GM21723 (cell line): ENCODE measurements at regions not wholly inside any gene's neighbourhood (a gene's known extent, or its start where the extent isn't known, plus 50 kb on each side); places are given as distances from the start of the nearest gene placed in this dataset.
"Not testable (repeated sequence)": the region's sequence is repeated elsewhere in the genome, so short reads cannot be mapped to it uniquely, and the experiment has no call there.

ENCODE experiments used
- ATAC-seq: cut with Tn5 transposase; IDR thresholded peaks from one replicate; pipeline ENCODE4 v1.9.1; 2021; ENCODE audit warnings: mild to moderate bottlenecking, moderate library complexity; ENCODE audit not compliant: unreplicated experiment

GRCh38 chr12:88914967-88915366 lies 334.7 kb upstream of the KITLG start:
- no peak for ATAC-seq

GRCh38 chr12:88909510-88909909 lies 329.2 kb upstream of the KITLG start:
- no peak for ATAC-seq

GRCh38 chr12:88908345-88908744 lies 328.1 kb upstream of the KITLG start:
- ATAC-seq = no peak

DNA sequence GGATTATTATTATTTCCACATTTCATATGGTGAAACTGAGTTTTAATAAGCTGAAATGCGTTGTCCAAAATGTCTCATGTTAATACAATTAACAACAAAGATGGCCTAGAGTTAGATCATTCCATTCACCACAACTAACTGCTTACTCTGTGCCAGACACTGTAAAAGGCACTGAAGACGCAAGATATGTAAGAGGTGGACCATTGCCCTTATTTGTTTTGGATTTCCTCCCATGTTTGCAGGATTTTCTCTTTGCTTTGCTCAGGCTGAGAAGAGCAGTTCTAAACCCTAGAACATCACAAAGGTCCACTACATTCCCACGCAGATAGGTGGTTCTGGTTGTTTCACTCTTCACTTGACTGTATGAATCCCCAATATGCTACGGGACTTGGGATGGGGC lies 324.4 kb upstream of the KITLG start:
- ATAC-seq = no peak

DNA sequence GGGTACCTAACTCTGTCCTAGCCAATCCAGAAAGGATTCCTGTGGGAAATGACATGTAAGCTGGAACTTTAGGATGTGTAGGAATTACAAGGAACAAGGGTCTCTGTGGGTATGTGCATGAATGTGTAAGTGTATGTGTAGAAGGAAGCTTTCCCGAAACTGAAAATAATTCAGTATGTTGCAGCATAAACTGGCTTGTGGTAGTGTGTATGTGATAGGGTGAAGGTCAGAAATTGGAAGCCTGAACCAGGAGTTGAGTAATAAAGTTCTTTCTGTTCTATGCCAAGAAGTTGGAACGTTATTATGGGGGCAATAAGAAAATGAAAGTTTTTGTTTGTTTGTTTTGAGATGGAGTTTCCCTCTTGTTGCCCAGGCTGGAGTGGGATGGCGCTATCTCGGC lies 323.1 kb upstream of the KITLG start:
- no peak for ATAC-seq

DNA sequence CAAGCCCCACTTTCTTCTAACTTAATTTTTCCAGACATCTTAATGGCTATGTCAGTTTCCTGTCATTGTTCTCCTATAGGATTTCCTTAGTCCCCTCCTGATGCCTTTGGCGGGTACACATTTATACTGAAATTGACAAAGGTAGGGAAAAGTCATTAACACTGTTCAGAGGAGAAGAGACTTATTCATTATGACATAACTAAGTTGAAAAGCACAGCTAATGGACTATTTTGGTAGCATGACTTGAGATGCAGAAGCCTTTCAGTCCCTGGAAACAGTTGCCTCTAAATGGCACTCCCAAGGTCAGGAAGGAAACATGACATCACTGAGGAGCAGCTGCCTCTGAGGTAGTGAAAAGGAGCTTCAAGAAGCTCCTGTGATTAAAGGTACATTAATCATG lies 317.5 kb upstream of the KITLG start:
- ATAC-seq = no peak

GRCh38 chr12:88896958-88897357 lies 316.7 kb upstream of the KITLG start:
- no peak for ATAC-seq

DNA sequence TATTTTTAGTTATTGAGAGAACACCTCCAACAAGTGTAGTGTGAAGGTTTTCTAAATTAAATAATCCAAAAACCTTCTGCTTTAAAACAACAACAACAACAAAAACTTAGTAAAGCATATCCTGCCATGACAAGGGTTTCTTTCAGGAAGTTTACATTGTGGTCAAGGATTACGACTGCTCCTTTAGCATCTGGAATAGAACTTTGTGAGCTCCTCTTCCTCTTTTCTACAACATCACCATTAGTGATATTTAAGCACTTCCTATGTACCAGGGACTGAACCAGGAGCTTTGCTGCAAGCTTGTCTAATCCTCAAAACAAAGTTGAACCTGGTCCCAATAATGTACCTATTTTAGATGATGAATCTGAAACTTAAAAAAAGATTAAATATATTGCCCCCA lies 315.4 kb upstream of the KITLG start:
- ATAC-seq = no peak

- ATAC-seq = no peak
Observed at GRCh38 chr12:88893801-88894200, 313.5 kb upstream of the KITLG start.

DNA sequence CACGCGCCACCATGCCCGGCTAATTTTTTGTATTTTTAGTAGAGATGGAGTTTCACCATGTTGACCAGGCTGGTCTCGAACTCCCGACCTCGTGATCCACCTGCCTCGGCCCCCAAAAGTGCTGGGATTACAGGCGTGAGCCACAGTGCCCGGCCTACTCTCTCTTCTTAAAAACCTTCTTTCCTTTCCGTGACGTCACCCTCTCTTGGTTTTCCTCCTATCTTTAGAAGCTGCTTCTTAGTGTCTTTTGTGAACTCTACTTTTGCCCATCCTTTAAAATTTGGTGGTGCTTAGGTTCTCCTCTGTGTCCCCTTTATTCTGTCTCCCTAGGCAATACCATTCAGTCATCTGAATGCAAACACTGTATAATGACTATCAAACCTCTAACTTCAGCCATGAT lies 311.2 kb upstream of the KITLG start:
- not testable (repeated sequence) for ATAC-seq

GRCh38 chr12:88889326-88890110 lies 309.2 kb upstream of the KITLG start:
- ATAC-seq = no peak

DNA sequence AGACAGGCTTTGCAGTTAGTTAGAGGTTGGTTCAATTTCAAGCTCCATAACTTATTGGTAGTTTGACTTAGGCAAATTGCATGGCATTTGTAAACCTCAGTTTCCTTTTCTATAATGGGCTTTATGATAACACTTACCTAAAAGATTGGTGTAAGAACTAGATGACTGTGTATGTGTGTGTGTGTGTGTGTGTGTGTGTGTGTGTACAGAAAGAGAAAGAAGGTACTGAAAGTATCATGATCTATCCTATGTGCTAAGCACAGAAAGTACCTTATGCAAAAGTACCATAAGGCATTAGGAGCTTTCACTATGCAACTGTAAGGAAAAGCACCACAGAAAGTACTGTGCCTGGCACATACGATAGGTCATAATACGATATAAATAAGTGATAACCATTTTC lies 304.3 kb upstream of the KITLG start:
- no peak for ATAC-seq

GRCh38 chr12:88882662-88883061 lies 302.4 kb upstream of the KITLG start:
- ATAC-seq = no peak

DNA sequence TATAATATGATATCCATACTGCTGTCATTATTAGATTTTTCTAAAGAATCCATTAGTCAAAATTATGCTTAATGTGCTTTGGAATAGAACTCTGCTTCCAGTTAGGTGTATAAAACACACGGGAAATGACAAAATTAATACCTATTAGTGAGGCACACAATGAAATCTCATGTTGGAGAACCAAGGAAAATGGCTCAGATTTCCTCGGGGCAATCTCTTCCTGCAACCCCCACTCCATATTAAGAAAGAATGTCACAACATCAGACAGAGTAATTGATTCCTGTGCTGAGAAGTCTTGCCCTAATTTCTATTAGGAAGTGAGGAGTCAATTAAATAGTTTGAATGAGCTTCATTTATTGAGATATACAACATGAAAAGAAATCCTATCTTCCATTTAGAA lies 299.8 kb upstream of the KITLG start:
- ATAC-seq = no peak

GRCh38 chr12:88878295-88878694 lies 298.0 kb upstream of the KITLG start:
- no peak for ATAC-seq

- no peak for ATAC-seq
Observed at GRCh38 chr12:88876857-88877256, 296.6 kb upstream of the KITLG start.

DNA sequence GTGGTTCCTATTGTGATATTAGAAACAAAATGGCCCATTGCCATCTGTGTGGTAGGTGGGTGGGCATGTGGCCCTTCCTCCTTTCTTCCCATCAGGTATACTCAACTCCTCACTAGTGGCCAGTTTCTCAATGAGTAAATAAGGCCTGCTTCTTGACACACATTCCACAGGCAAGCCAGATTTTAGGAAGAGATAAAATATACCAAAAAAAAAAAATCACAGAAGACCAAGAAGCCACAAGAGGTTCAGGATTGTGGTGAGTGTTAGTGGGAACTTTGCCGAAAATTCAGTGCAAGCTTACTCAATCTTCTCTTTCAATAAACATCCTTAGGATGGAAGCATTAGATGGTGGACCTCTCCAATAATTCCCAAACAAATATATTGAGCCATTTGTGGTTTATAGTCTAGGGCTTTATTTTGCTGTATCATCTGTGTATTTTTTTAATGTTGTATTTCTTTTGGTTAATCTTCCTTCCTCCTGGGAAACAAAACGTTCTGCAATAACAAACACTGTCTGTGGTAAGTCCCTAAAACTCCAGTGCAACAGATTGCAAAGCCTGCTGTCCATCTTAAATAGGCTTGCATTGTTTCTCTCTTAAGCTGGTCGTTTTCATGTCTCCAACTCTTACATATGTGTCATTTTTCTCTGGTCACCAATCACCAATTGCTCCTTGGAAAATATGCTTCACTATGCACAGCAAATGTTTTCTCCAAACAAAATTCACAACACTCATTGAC lies 289.9 kb upstream of the KITLG start:
- ATAC-seq = no peak

- no peak for ATAC-seq
Observed at GRCh38 chr12:88868050-88868449, 287.8 kb upstream of the KITLG start.

GRCh38 chr12:88867510-88867909 lies 287.2 kb upstream of the KITLG start:
- no peak for ATAC-seq

DNA sequence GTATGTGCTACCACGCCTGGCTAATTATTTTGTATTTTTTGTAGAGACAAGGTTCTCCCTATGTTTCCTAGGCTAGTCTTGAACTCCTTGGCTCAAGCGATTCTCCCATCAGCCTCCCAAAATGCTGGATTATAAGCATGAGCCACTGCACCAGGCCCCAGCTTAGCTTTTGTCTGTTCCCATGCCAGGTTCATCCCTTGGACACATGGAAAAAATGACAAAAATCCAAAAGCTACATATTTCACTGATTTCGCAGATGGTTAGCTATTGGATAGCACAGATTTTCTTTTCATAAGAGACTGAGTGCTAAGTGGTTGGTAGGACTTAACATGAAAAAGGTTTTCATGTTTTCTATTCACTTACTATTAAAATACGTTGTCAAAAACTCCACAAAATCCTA lies 286.6 kb upstream of the KITLG start:
- ATAC-seq = no peak

- no peak for ATAC-seq
Observed at GRCh38 chr12:88865537-88865936, 285.3 kb upstream of the KITLG start.

DNA sequence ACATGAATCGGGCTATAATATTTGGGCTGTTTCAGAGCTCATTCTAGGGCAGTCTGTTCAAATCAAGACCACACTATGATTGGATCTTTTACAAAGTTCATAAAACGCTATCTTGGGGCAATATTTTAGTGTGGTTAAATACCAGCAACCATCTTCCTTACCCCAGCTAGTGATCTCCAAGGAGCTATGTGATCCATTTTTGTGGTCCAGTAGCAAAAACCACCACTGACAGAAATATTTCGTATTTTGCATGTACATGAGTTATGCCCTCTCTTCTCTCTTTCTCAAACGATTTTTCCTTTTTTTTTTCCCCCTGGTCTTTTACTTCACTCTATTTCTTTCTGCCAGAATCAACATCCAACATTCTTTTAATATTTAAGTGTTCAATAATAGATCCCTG lies 280.6 kb upstream of the KITLG start:
- no peak for ATAC-seq

GRCh38 chr12:88856201-88856600 lies 275.9 kb upstream of the KITLG start:
- no peak for ATAC-seq
